ENCODE measurements at regions not wholly inside any gene's neighbourhood (a gene's known extent, or its start where the extent isn't known, plus 50 kb on each side); places are given as distances from the start of the nearest gene placed in this dataset.

DNA sequence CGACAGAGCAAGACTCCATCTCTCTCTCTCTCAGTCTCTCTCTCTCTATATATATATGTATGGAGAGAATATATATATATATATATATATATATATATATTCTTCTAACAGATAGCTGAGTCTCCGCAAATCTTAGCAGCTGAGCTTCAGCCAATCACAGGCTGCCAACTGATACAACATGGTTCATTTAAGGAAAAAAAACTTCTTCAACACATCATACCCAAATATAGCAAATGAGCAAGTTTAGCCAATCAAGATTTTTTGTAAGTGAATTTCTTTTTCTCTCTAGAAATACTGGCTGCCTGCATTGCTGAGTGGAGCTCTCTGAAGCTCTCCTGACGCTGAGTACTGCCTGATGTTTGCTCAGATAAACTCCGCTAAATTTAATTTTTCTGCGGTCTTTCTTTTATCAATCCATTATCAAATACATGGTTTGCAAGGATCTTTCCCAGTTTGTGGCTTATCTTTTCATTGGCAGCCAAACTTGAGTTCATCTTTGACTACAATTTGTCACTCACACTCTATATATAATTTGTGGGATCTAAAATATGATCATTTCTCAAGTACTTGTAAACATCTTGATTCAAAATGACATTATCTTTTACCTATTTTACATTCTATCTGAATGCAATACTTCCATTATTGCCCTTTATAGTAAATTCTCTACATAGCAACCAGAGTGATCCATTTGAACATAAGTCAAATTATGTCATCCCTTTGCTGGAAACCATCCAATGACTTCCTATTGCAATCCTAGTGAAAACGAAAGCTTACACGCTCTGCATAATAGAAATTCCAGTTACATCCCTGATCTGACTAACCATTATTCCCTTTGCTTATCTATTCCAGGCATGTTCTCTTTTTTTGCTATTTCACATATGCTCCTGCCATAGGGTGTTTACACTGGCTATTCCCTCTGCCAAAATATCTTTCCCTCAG is 2131.7 kb downstream of the MRPL39 start:
- WGBS, 3 donors = 69 to 76% (median 72%) methylated on average over 7 of the region's 7 CpGs

DNA sequence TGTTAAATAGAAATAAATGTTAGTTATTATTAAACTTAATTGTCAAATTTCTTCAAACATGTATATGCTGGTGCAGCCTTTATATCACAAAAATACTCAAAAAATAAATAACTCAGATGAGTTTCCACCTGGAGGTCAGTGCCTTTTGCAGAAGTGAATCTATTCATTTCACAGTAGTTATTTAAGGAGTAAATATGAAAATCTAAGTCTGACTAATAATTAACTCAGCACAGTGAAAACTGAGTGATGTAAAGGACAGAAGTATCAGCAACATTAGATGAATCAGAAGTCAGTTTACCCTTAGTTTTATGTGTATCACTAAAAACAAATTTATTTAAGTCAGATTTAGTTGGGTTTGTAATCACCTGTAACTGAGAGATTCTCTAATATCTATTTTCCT is 2135.4 kb downstream of the MRPL39 start:
- intact Hi-C loops (cut with DNase I) = no loop called here
- DNase-seq (no peak), ATAC-seq (no peak)
- TF ChIP-seq, protein P1, sequence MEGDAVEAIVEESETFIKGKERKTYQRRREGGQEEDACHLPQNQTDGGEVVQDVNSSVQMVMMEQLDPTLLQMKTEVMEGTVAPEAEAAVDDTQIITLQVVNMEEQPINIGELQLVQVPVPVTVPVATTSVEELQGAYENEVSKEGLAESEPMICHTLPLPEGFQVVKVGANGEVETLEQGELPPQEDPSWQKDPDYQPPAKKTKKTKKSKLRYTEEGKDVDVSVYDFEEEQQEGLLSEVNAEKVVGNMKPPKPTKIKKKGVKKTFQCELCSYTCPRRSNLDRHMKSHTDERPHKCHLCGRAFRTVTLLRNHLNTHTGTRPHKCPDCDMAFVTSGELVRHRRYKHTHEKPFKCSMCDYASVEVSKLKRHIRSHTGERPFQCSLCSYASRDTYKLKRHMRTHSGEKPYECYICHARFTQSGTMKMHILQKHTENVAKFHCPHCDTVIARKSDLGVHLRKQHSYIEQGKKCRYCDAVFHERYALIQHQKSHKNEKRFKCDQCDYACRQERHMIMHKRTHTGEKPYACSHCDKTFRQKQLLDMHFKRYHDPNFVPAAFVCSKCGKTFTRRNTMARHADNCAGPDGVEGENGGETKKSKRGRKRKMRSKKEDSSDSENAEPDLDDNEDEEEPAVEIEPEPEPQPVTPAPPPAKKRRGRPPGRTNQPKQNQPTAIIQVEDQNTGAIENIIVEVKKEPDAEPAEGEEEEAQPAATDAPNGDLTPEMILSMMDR (IDR thresholded peaks at IDR 0.05) = no peak
- Histone ChIP-seq H3K4me3 (no peak overlapping the region), H3K36me3 (ENCODE audit: insufficient read depth in 1 of 2, low read depth in 1 of 2) (no peaks in the 10 kb centered on the region), H3K27ac (no peak overlapping the region), H3K9me3 (no peaks in the 10 kb centered on the region), H3K4me1 (no peaks in the 10 kb centered on the region), H3K27me3 (ENCODE audit: insufficient read depth in 3 of 3, low read length in 2 of 3) (no peaks in the 10 kb centered on the region)

More for the DNA sequence above, 2131.7 kb downstream of the MRPL39 start:
- ATAC-seq (no peak), DNase-seq (no peak)
- H3K36me3 ChIP-seq (ENCODE audit: insufficient read depth in 1 of 2, low read depth in 1 of 2) = no peaks in the 10 kb centered on the region
- H3K9me3 ChIP-seq = no peaks in the 10 kb centered on the region
- no peaks in the 10 kb centered on the region for H3K4me1 ChIP-seq
- H3K4me3 ChIP-seq = no peak overlapping the region
- TF ChIP-seq, protein P1 (IDR thresholded peaks at IDR 0.05) = no peak
- H3K27ac ChIP-seq = no peak overlapping the region
- intact Hi-C loops (cut with DNase I) = no loop called here
- H3K27me3 ChIP-seq (ENCODE audit: insufficient read depth in 3 of 3, low read length in 2 of 3) = no peaks in the 10 kb centered on the region

DNA sequence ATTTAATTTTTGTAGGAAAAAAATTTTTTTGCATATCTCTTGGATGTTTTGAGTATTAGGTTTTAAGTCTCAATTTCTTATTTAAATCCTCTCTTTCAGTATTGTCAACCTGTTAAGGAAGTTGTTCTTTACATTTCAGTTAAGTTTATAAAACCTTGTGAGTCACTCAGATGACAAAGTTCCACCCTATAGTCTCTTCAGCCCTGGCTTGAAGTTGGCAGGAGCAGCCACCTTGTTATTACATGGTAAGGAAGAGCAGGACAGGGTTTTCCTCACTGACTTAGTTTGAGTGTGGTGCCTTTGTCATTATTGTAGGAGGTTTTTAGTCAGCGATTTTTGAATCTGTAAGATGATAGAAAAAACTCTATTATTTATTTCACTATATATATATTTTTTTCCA is 2143.9 kb downstream of the MRPL39 start:
- no peak overlapping the region for H3K4me3 ChIP-seq
- ATAC-seq (no peak), DNase-seq (no peak)
- TF ChIP-seq, protein P1 (IDR thresholded peaks at IDR 0.05) = no peak
- 53 to 86% (median 59%) methylated on average over 1 of the region's 1 CpG for WGBS, 3 donors
- H3K4me1 ChIP-seq = no peaks in the 10 kb centered on the region
- no peaks in the 10 kb centered on the region for H3K27me3 ChIP-seq (ENCODE audit: insufficient read depth in 3 of 3, low read length in 2 of 3)
- H3K9me3 ChIP-seq = no peaks in the 10 kb centered on the region
- H3K36me3 ChIP-seq (ENCODE audit: insufficient read depth in 1 of 2, low read depth in 1 of 2) = no peaks in the 10 kb centered on the region
- H3K27ac ChIP-seq = no peak overlapping the region
- intact Hi-C loops (cut with DNase I) = no loop called here

DNA sequence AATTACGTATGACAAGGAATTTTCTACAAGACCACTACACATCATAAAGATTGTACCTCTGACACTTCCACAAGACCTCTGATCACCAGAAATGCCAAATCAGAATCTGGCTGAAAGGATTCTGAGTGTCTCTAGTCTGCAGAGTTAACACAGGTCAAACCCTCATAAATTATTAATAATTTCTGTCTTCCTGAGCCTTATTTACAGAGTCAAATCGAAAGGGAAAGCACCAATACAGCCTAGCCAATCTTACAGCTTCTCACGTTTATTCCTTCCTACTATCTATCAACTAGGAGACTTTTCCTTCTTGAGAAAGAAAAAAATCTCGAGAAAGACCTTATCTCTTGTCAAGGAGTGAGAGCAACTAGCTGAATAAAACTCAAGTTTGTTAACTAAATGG is 2151.6 kb downstream of the MRPL39 start:
- Histone ChIP-seq H3K4me1 (no peaks in the 10 kb centered on the region), H3K36me3 (ENCODE audit: insufficient read depth in 1 of 2, low read depth in 1 of 2) (no peaks in the 10 kb centered on the region), H3K4me3 (no peak overlapping the region), H3K27ac (no peak overlapping the region), H3K27me3 (ENCODE audit: insufficient read depth in 3 of 3, low read length in 2 of 3) (no peaks in the 10 kb centered on the region), H3K9me3 (no peaks in the 10 kb centered on the region)
- WGBS, 3 donors = 57 to 59% (median 58%) methylated on average over 4 of the region's 4 CpGs
- TF ChIP-seq, protein P1 (IDR thresholded peaks at IDR 0.05) = no peak
- no peak for ATAC-seq
- no peak for DNase-seq
- intact Hi-C loops (cut with DNase I) = no loop called here

All from psoas muscle (tissue), 7 donors.